ENCODE measurements at regions not wholly inside any gene's neighbourhood (a gene's known extent, or its start where the extent isn't known, plus 50 kb on each side); places are given as distances from the start of the nearest gene placed in this dataset.
"Not testable (repeated sequence)": the region's sequence is repeated elsewhere in the genome, so short reads cannot be mapped to it uniquely, and the experiment has no call there.

- Histone ChIP-seq H3K27ac (ENCODE audit: low read length) (no peak overlapping the region), H3K9me3 (ENCODE audit: control insufficient read depth, low read depth, low read length) (peaks cover 3% of the 10 kb centered on the region), H3K27me3 (ENCODE audit: control insufficient read depth, insufficient read depth, low read length) (no peaks in the 10 kb centered on the region), H3K36me3 (ENCODE audit: control insufficient read depth, insufficient read depth, low read length) (no peaks in the 10 kb centered on the region), H3K4me3 (ENCODE audit: low read length) (no peak overlapping the region), H3K4me1 (ENCODE audit: control insufficient read depth, insufficient read depth, low read length) (no peaks in the 10 kb centered on the region)
- no peak for DNase-seq
- 0% methylated on average over 1 of the region's 1 CpG for WGBS (ENCODE audit: insufficient coverage, low lambda C conversion rate)
Measured at GRCh38 chr16:64702415-64702814, 419.4 kb downstream of the CDH11 start.

GRCh38 chr16:64700628-64701027 lies 421.2 kb downstream of the CDH11 start:
- no CpG with 5 or more reads among the region's 3 CpGs for WGBS (ENCODE audit: insufficient coverage, low lambda C conversion rate)
- H3K9me3 ChIP-seq (ENCODE audit: control insufficient read depth, low read depth, low read length) = peaks cover 3% of the 10 kb centered on the region
- no peaks in the 10 kb centered on the region for H3K4me1 ChIP-seq (ENCODE audit: control insufficient read depth, insufficient read depth, low read length)
- no peak overlapping the region for H3K4me3 ChIP-seq (ENCODE audit: low read length)
- no peaks in the 10 kb centered on the region for H3K36me3 ChIP-seq (ENCODE audit: control insufficient read depth, insufficient read depth, low read length)
- H3K27ac ChIP-seq (ENCODE audit: low read length) = no peak overlapping the region
- DNase-seq = no peak
- no peaks in the 10 kb centered on the region for H3K27me3 ChIP-seq (ENCODE audit: control insufficient read depth, insufficient read depth, low read length)

GRCh38 chr16:64696866-64697265 lies 425.0 kb downstream of the CDH11 start:
- peaks cover 3% of the 10 kb centered on the region for H3K9me3 ChIP-seq (ENCODE audit: control insufficient read depth, low read depth, low read length)

GRCh38 chr16:64695684-64696083 lies 426.2 kb downstream of the CDH11 start:
- no peak for DNase-seq
- WGBS (ENCODE audit: insufficient coverage, low lambda C conversion rate) = no CpG with 5 or more reads among the region's 4 CpGs
- H3K36me3 ChIP-seq (ENCODE audit: control insufficient read depth, insufficient read depth, low read length) = no peaks in the 10 kb centered on the region

More at GRCh38 chr16:64696866-64697265, 425.0 kb downstream of the CDH11 start:
- H3K36me3 ChIP-seq (ENCODE audit: control insufficient read depth, insufficient read depth, low read length) = no peaks in the 10 kb centered on the region
- no peak overlapping the region for H3K4me3 ChIP-seq (ENCODE audit: low read length)
- H3K4me1 ChIP-seq (ENCODE audit: control insufficient read depth, insufficient read depth, low read length) = no peaks in the 10 kb centered on the region
- DNase-seq = no peak
- no peaks in the 10 kb centered on the region for H3K27me3 ChIP-seq (ENCODE audit: control insufficient read depth, insufficient read depth, low read length)
- WGBS (ENCODE audit: insufficient coverage, low lambda C conversion rate) = 100% methylated on average over 1 of the region's 1 CpG
- no peak overlapping the region for H3K27ac ChIP-seq (ENCODE audit: low read length)

GRCh38 chr16:64693946-64694345 lies 427.9 kb downstream of the CDH11 start:
- WGBS (ENCODE audit: insufficient coverage, low lambda C conversion rate) = 100% methylated on average over 1 of the region's 3 CpGs
- no peaks in the 10 kb centered on the region for H3K36me3 ChIP-seq (ENCODE audit: control insufficient read depth, insufficient read depth, low read length)
- H3K9me3 ChIP-seq (ENCODE audit: control insufficient read depth, low read depth, low read length) = no peaks in the 10 kb centered on the region
- H3K4me3 ChIP-seq (ENCODE audit: low read length) = no peak overlapping the region
- H3K27me3 ChIP-seq (ENCODE audit: control insufficient read depth, insufficient read depth, low read length) = no peaks in the 10 kb centered on the region
- DNase-seq = no peak
- no peaks in the 10 kb centered on the region for H3K4me1 ChIP-seq (ENCODE audit: control insufficient read depth, insufficient read depth, low read length)
- no peak overlapping the region for H3K27ac ChIP-seq (ENCODE audit: low read length)

More at GRCh38 chr16:64695684-64696083, 426.2 kb downstream of the CDH11 start:
- no peak overlapping the region for H3K4me3 ChIP-seq (ENCODE audit: low read length)
- no peaks in the 10 kb centered on the region for H3K4me1 ChIP-seq (ENCODE audit: control insufficient read depth, insufficient read depth, low read length)
- H3K27ac ChIP-seq (ENCODE audit: low read length) = no peak overlapping the region
- no peaks in the 10 kb centered on the region for H3K27me3 ChIP-seq (ENCODE audit: control insufficient read depth, insufficient read depth, low read length)
- H3K9me3 ChIP-seq (ENCODE audit: control insufficient read depth, low read depth, low read length) = peaks cover under 1% of the 10 kb centered on the region

GRCh38 chr16:64687786-64688185 lies 434.1 kb downstream of the CDH11 start:
- WGBS (ENCODE audit: insufficient coverage, low lambda C conversion rate) = 90% methylated on average over 2 of the region's 4 CpGs
- no peak overlapping the region for H3K27ac ChIP-seq (ENCODE audit: low read length)
- no peak for DNase-seq
- H3K36me3 ChIP-seq (ENCODE audit: control insufficient read depth, insufficient read depth, low read length) = no peaks in the 10 kb centered on the region
- H3K4me1 ChIP-seq (ENCODE audit: control insufficient read depth, insufficient read depth, low read length) = no peaks in the 10 kb centered on the region
- H3K4me3 ChIP-seq (ENCODE audit: low read length) = no peak overlapping the region
- H3K27me3 ChIP-seq (ENCODE audit: control insufficient read depth, insufficient read depth, low read length) = no peaks in the 10 kb centered on the region
- H3K9me3 ChIP-seq (ENCODE audit: control insufficient read depth, low read depth, low read length) = no peaks in the 10 kb centered on the region

- H3K27me3 ChIP-seq (ENCODE audit: control insufficient read depth, insufficient read depth, low read length) = no peaks in the 10 kb centered on the region
- H3K27ac ChIP-seq (ENCODE audit: low read length) = no peak overlapping the region
- no peak for DNase-seq
- H3K4me1 ChIP-seq (ENCODE audit: control insufficient read depth, insufficient read depth, low read length) = no peaks in the 10 kb centered on the region
- H3K4me3 ChIP-seq (ENCODE audit: low read length) = no peak overlapping the region
- no peaks in the 10 kb centered on the region for H3K9me3 ChIP-seq (ENCODE audit: control insufficient read depth, low read depth, low read length)
- no peaks in the 10 kb centered on the region for H3K36me3 ChIP-seq (ENCODE audit: control insufficient read depth, insufficient read depth, low read length)
- WGBS (ENCODE audit: insufficient coverage, low lambda C conversion rate) = 60% methylated on average over 2 of the region's 2 CpGs
Measured at GRCh38 chr16:64687123-64687522, 434.7 kb downstream of the CDH11 start.

GRCh38 chr16:64679976-64680690 lies 441.7 kb downstream of the CDH11 start:
- Histone ChIP-seq H3K27ac (ENCODE audit: low read length) (no peak overlapping the region), H3K9me3 (ENCODE audit: control insufficient read depth, low read depth, low read length) (no peaks in the 10 kb centered on the region), H3K27me3 (ENCODE audit: control insufficient read depth, insufficient read depth, low read length) (no peaks in the 10 kb centered on the region), H3K4me3 (ENCODE audit: low read length) (no peak overlapping the region), H3K4me1 (ENCODE audit: control insufficient read depth, insufficient read depth, low read length) (no peaks in the 10 kb centered on the region), H3K36me3 (ENCODE audit: control insufficient read depth, insufficient read depth, low read length) (no peaks in the 10 kb centered on the region)
- DNase-seq = no peak
- no CpG with 5 or more reads among the region's 4 CpGs for WGBS (ENCODE audit: insufficient coverage, low lambda C conversion rate)

- H3K4me3 ChIP-seq (ENCODE audit: low read length) = no peak overlapping the region
- no peaks in the 10 kb centered on the region for H3K4me1 ChIP-seq (ENCODE audit: control insufficient read depth, insufficient read depth, low read length)
- WGBS (ENCODE audit: insufficient coverage, low lambda C conversion rate) = no CpG with 5 or more reads among the region's 8 CpGs
- no peaks in the 10 kb centered on the region for H3K27me3 ChIP-seq (ENCODE audit: control insufficient read depth, insufficient read depth, low read length)
- H3K27ac ChIP-seq (ENCODE audit: low read length) = no peak overlapping the region
- no peaks in the 10 kb centered on the region for H3K9me3 ChIP-seq (ENCODE audit: control insufficient read depth, low read depth, low read length)
- no peaks in the 10 kb centered on the region for H3K36me3 ChIP-seq (ENCODE audit: control insufficient read depth, insufficient read depth, low read length)
- no peak for DNase-seq
Measured at GRCh38 chr16:64669573-64669972, 452.3 kb downstream of the CDH11 start.

GRCh38 chr16:64667334-64667877 lies 454.5 kb downstream of the CDH11 start:
- H3K27me3 ChIP-seq (ENCODE audit: control insufficient read depth, insufficient read depth, low read length) = no peaks in the 10 kb centered on the region
- no peak overlapping the region for H3K27ac ChIP-seq (ENCODE audit: low read length)
- WGBS (ENCODE audit: insufficient coverage, low lambda C conversion rate) = no CpG with 5 or more reads among the region's 3 CpGs
- H3K4me3 ChIP-seq (ENCODE audit: low read length) = no peak overlapping the region
- no peak for DNase-seq
- H3K9me3 ChIP-seq (ENCODE audit: control insufficient read depth, low read depth, low read length) = no peaks in the 10 kb centered on the region
- no peaks in the 10 kb centered on the region for H3K36me3 ChIP-seq (ENCODE audit: control insufficient read depth, insufficient read depth, low read length)
- no peaks in the 10 kb centered on the region for H3K4me1 ChIP-seq (ENCODE audit: control insufficient read depth, insufficient read depth, low read length)

- H3K9me3 ChIP-seq (ENCODE audit: control insufficient read depth, low read depth, low read length); H3K27ac ChIP-seq (ENCODE audit: low read length); H3K4me3 ChIP-seq (ENCODE audit: low read length); H3K4me1 ChIP-seq (ENCODE audit: control insufficient read depth, insufficient read depth, low read length); DNase-seq; H3K36me3 ChIP-seq (ENCODE audit: control insufficient read depth, insufficient read depth, low read length); H3K27me3 ChIP-seq (ENCODE audit: control insufficient read depth, insufficient read depth, low read length): not testable (repeated sequence)
Measured at GRCh38 chr16:64662312-64662711, 459.6 kb downstream of the CDH11 start.
